H1 (cell line): ENCODE measurements at regions not wholly inside any gene's neighbourhood (a gene's known extent, or its start where the extent isn't known, plus 50 kb on each side); places are given as distances from the start of the nearest gene placed in this dataset.

ENCODE experiments used
- ASH2L ChIP-seq: fragments of 200-600, 300-600 bp; sonication (generic); IDR thresholded peaks from one replicate; pipeline ENCODE4 v1.7.1; 2017; ENCODE audit warnings: low read length
- CTCF ChIP-seq, 3 experiments: IDR thresholded peaks; 1 replicate in 2 of 3; 2 replicates in 1 of 3; pipeline versions ENCODE4 v1.5.1 to v1.6.1; 2011; ENCODE audit warnings: low read length in 3 of 3, mild to moderate bottlenecking in 3 of 3, inconsistent platforms in 2 of 3, low read depth in 1 of 3, moderate library complexity in 1 of 3; ENCODE audit not compliant: insufficient read depth in 1 of 3; ENCODE audit errors: control extremely low read depth in 1 of 3
- JUND ChIP-seq: IDR thresholded peaks from 2 replicates; pipeline ENCODE4 v1.6.1; 2011; ENCODE audit warnings: mild to moderate bottlenecking, improper control_type of control experiment, low read length
- MAX ChIP-seq: IDR thresholded peaks from 2 replicates; pipeline ENCODE4 v1.6.1; 2012; ENCODE audit warnings: inconsistent platforms
- RNF2 ChIP-seq: fragments of 200-900, 300-1000 bp; sonication (generic); IDR thresholded peaks from 2 replicates; pipeline ENCODE4 v1.7.1; 2016; ENCODE audit warnings: borderline replicate concordance, low read depth, mild to moderate bottlenecking, antibody characterized with exemption, low read length; ENCODE audit not compliant: poor library complexity, severe bottlenecking; ENCODE audit errors: missing control alignments
- SIX5 ChIP-seq: IDR thresholded peaks from 2 replicates; pipeline ENCODE4 v1.6.1; 2011; ENCODE audit warnings: mild to moderate bottlenecking, low read depth, low read length

GRCh38 chr1:4937876-4938534, 283.6 kb downstream of the AJAP1 start (continued):
- TF ChIP-seq MAX (no peak), JUND (no peak), RNF2 (no peak), ASH2L (no peak), CTCF (IDR thresholded peaks at IDR 0.05; ENCODE audit: control extremely low read depth in 1 of 3, insufficient read depth in 1 of 3, low read depth in 1 of 3, low read length in 3 of 3) (no peak), SIX5 (no peak)
